GM12878 (cell line): ENCODE measurements at regions not wholly inside any gene's neighbourhood (a gene's known extent, or its start where the extent isn't known, plus 50 kb on each side); places are given as distances from the start of the nearest gene placed in this dataset.

Experiments used
- ATAC-seq: fragments of 200-7000 bp; cut with Tn5 transposase; 3 replicates; pipeline ENCODE4 v1.9.1; 2020; ENCODE audit warnings: mild to moderate bottlenecking, moderate library complexity
- BruUV-seq: library from RNA; stranded (reverse); fragments of 400-500 nt; replicated peaks from 2 replicates; lab custom pipeline; 2021; lab: Mats Ljungman, UMichigan
- CTCF ChIA-PET: fragments of 300-600 bp; sonication (Branson Sonifier 250); formaldehyde crosslinking; extraction: SDS; loops from one replicate; lab custom pipeline; 2021; ENCODE audit warnings: inconsistent platforms; lab: Yijun Ruan, JAX
- POLR2A ChIA-PET: fragments of 350-600 bp; formaldehyde crosslinking; extraction: SDS; loops from one replicate; lab custom pipeline; 2021; ENCODE audit warnings: inconsistent platforms; lab: Charles Lee
- RAD21 ChIA-PET: fragments of 300-600 bp; sonication (Branson Sonifier 250); formaldehyde crosslinking; loops from one replicate; lab custom pipeline; 2023; ENCODE audit warnings: antibody characterized with exemption; ENCODE audit not compliant: unreplicated experiment; lab: Charles Lee
- SMC1A ChIA-PET: fragments of 300-600 bp; sonication (Branson Sonifier 250); formaldehyde crosslinking; loops from one replicate; lab custom pipeline; 2023; ENCODE audit not compliant: unreplicated experiment, uncharacterized antibody; lab: Charles Lee
- DNase-seq: peaks from one replicate; pipeline ENCODE4 v3.0.0-alpha.2; 2011; ENCODE audit warnings: low read depth, low spot score
- FAIRE-seq: peaks from 3 replicates; lab custom pipeline; 2011; peaks lifted over from hg19 to GRCh38; lab: Jason Lieb, UNC
- H2AFZ ChIP-seq: 2 replicates; pipeline ENCODE4 v1.6.0; 2011; ENCODE audit warnings: low read depth, low read length, control low read depth; ENCODE audit not compliant: control insufficient read depth
- H3K27ac ChIP-seq: 2 replicates; pipeline ENCODE4 v1.5.1; 2011; ENCODE audit warnings: control low read depth; ENCODE audit not compliant: control insufficient read depth, insufficient read depth
- H3K27me3 ChIP-seq, 2 experiments: replicated peaks in 1 of 2; 2 replicates each; pipeline versions ENCODE4 v1.6.0 to v1.6.1; 2011; ENCODE audit warnings: low read length in 1 of 2; ENCODE audit not compliant: control insufficient read depth in 2 of 2, insufficient read depth in 2 of 2
- H3K36me3 ChIP-seq, 2 experiments: 2 replicates each; pipeline ENCODE4 v1.5.1; 2011; ENCODE audit warnings: low read length in 1 of 2; ENCODE audit not compliant: control insufficient read depth in 2 of 2, insufficient read depth in 2 of 2
- H3K4me1 ChIP-seq: 2 replicates; pipeline ENCODE4 v1.6.1; 2011; ENCODE audit warnings: mild to moderate bottlenecking, low read length, moderate library complexity, mixed read lengths; ENCODE audit not compliant: control insufficient read depth, insufficient read depth
- H3K4me2 ChIP-seq: 2 replicates; pipeline ENCODE4 v1.6.0; 2011; ENCODE audit warnings: control low read depth; ENCODE audit not compliant: control insufficient read depth, insufficient read depth
- H3K4me3 ChIP-seq: fragments of 200-600 bp; sonication (generic); 2 replicates; pipeline ENCODE4 v1.5.1; 2016
- H3K79me2 ChIP-seq: 2 replicates; pipeline ENCODE4 v1.6.0; 2011; ENCODE audit warnings: low read length; ENCODE audit not compliant: control insufficient read depth, insufficient read depth
- H3K9ac ChIP-seq: 2 replicates; pipeline ENCODE4 v1.8.0; 2011; ENCODE audit warnings: low read length, control low read depth, mixed read lengths; ENCODE audit not compliant: control insufficient read depth, insufficient read depth
- H3K9me3 ChIP-seq: replicated peaks from 3 replicates; pipeline ENCODE4 v1.5.1; 2011; ENCODE audit warnings: mild to moderate bottlenecking, low read length; ENCODE audit not compliant: control insufficient read depth, insufficient read depth
- H4K20me1 ChIP-seq: 2 replicates; pipeline ENCODE4 v1.6.0; 2011; ENCODE audit not compliant: control insufficient read depth, insufficient read depth
- HDGF ChIP-seq: fragments of 450-650 bp; IDR thresholded peaks from 2 replicates; pipeline ENCODE4 v1.6.1; 2016; ENCODE audit warnings: antibody characterized with exemption
- JUND ChIP-seq: IDR thresholded peaks from 2 replicates; pipeline ENCODE4 v1.6.1; 2012; ENCODE audit warnings: low read depth, mild to moderate bottlenecking, low read length, improper control_type of control experiment, moderate library complexity
- RELA ChIP-seq: fragments of 450-650 bp; IDR thresholded peaks from 2 replicates; pipeline ENCODE4 v1.8.0; 2014; ENCODE audit warnings: borderline replicate concordance; ENCODE audit not compliant: partially characterized antibody
- ZNF207 ChIP-seq: fragments of 450-650 bp; IDR thresholded peaks from 2 replicates; pipeline ENCODE4 v1.6.1; 2014; ENCODE audit warnings: antibody characterized with exemption, mild to moderate bottlenecking, borderline replicate concordance
- WGBS: methylation state at CpG from one replicate; pipeline ENCODE4 v1.1.6; 2016; ENCODE audit warnings: low lambda C conversion rate; ENCODE audit not compliant: insufficient replicate concordance, insufficient coverage; ENCODE audit errors: missing lambda C conversion rate; 5-methylcytosine and 5-hydroxymethylcytosine counted together
- in situ Hi-C: fragments of 300-500 bp; cut with MboI; formaldehyde crosslinking; loops from 9 replicates; pipeline ENCODE4 v1.14.3; 2018; ENCODE audit warnings: mixed read lengths
- intact Hi-C: fragments of 100-400 bp; cut with micrococcal nuclease; formaldehyde crosslinking; loops from one replicate; pipeline ENCODE4 v1.14.2; 2022; ENCODE audit not compliant: unreplicated experiment
- TF ChIP-seq, protein P1 (sequence below): IDR thresholded peaks from 2 replicates; pipeline ENCODE4 v1.6.1; 2012; ENCODE audit warnings: improper control_type of control experiment, low read depth, low read length; ENCODE audit not compliant: insufficient replicate concordance

DNA sequence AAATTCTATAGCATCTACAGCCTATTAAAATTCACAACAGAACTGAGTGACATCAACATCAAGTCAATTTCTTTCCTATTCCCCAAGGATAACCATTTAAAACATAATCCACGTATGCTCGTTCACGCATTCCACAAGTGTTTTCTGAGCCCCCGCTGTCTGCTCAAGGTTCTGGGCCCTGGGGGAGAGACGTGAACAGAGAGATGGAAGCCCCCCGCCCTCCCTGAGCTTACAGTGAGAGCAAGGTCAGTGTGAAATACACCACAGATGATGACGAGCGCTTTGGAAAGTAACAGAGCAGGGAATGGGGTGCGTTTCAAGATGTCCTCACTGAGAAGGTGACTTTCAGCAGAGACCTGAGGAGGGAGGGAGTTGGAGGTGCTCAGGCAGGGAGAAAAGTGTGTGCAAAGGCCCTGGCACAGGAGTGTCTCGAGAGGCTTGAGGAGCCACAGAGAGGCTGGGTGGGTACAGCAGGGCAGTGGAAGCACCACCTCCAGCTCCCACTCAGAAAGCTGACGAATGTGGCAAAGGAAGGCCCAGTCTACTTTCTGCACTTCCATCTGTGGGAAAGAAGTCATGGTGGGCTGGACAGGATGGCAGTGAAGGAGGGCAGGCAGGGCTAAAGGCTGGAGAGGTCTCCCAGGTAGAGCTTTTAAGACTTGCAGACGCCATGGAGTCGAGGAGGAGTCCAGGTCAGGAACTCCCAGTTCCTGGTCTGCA is 88.3 kb downstream of the DLL1 start (continued):
- TF ChIP-seq, protein P1, sequence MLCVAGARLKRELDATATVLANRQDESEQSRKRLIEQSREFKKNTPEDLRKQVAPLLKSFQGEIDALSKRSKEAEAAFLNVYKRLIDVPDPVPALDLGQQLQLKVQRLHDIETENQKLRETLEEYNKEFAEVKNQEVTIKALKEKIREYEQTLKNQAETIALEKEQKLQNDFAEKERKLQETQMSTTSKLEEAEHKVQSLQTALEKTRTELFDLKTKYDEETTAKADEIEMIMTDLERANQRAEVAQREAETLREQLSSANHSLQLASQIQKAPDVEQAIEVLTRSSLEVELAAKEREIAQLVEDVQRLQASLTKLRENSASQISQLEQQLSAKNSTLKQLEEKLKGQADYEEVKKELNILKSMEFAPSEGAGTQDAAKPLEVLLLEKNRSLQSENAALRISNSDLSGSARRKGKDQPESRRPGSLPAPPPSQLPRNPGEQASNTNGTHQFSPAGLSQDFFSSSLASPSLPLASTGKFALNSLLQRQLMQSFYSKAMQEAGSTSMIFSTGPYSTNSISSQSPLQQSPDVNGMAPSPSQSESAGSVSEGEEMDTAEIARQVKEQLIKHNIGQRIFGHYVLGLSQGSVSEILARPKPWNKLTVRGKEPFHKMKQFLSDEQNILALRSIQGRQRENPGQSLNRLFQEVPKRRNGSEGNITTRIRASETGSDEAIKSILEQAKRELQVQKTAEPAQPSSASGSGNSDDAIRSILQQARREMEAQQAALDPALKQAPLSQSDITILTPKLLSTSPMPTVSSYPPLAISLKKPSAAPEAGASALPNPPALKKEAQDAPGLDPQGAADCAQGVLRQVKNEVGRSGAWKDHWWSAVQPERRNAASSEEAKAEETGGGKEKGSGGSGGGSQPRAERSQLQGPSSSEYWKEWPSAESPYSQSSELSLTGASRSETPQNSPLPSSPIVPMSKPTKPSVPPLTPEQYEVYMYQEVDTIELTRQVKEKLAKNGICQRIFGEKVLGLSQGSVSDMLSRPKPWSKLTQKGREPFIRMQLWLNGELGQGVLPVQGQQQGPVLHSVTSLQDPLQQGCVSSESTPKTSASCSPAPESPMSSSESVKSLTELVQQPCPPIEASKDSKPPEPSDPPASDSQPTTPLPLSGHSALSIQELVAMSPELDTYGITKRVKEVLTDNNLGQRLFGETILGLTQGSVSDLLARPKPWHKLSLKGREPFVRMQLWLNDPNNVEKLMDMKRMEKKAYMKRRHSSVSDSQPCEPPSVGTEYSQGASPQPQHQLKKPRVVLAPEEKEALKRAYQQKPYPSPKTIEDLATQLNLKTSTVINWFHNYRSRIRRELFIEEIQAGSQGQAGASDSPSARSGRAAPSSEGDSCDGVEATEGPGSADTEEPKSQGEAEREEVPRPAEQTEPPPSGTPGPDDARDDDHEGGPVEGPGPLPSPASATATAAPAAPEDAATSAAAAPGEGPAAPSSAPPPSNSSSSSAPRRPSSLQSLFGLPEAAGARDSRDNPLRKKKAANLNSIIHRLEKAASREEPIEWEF = no peak

DNA sequence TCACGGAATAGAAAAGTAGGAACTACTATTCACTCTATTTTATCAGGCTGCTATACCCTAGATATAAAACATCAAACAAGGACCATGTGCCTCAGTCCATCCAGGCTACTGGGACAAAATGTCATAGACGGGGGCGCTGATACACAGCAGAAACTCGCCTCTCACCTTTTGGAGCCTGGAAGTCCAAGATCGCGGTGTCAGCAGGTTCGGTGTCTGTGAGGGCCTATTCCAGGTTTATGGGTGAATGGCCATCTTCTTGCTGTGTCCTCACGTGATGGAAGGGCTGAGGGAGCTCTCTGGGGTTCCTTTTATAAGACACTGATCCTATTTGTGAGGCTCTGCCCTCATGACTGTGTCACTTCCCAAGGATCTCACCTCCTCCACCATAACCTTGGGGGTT is 89.5 kb downstream of the DLL1 start:
- no peak overlapping the region for H2AFZ ChIP-seq
- ChIA-PET SMC1A (no interaction called here), POLR2A (no interaction called here)
- no peaks in the 10 kb centered on the region; the same call in 2 of the 3 replicates for H3K9me3 ChIP-seq
- H3K9ac ChIP-seq = no peak overlapping the region
- intact Hi-C loops = no loop called here
- BruUV-seq = no TSS peak
- H3K27ac ChIP-seq = no peak overlapping the region
- H3K4me2 ChIP-seq = no peak overlapping the region
- H3K36me3 ChIP-seq = no peaks in the 10 kb centered on the region
- H3K4me1 ChIP-seq = no peaks in the 10 kb centered on the region
- no peak for TF ChIP-seq JUND
- TF ChIP-seq HDGF = no peak
- no peak for TF ChIP-seq ZNF207
- TF ChIP-seq RELA = no peak
- TF ChIP-seq, all 136 proteins: peak for 0
- no peak overlapping the region for H3K4me3 ChIP-seq
- in situ Hi-C loops = no loop called here
- no peak for FAIRE-seq
- H3K27me3 ChIP-seq = no peaks in the 10 kb centered on the region
- RAD21 ChIA-PET = no interaction called here
- DNase-seq = no peak
- 47% methylated on average over 8 of the region's 8 CpGs for WGBS
- ATAC-seq = no peak
- CTCF ChIA-PET = no interaction called here
- no peaks in the 10 kb centered on the region for H3K79me2 ChIP-seq
- H4K20me1 ChIP-seq = no peaks in the 10 kb centered on the region
